Heart right ventricle (tissue), 16 donors: ENCODE measurements at regions not wholly inside any gene's neighbourhood (a gene's known extent, or its start where the extent isn't known, plus 50 kb on each side); places are given as distances from the start of the nearest gene placed in this dataset.

ENCODE experiments used
- ATAC-seq, 8 donors: fragments of 200-7000 bp; cut with Tn5 transposase; one replicate each; pipeline ENCODE4 v1.9.1; 2020; ENCODE audit warnings: mild to moderate bottlenecking in 8 of 8, moderate library complexity in 8 of 8, moderate number of reproducible peaks in 1 of 8
- DNase-seq, 2 donors: peaks; one replicate each; pipeline ENCODE4 v3.0.0-alpha.2; 2020
- H3K27ac ChIP-seq, 10 donors: fragments of 200-600 bp; sonication (generic) in 2 of 10; one replicate each; pipeline versions ENCODE4 v1.5.0 to v1.8.0; 2020 to 2022; ENCODE audit warnings: mild to moderate bottlenecking in 3 of 10
- H3K27me3 ChIP-seq, 7 donors: fragments of 200-600 bp; one replicate each; pipeline ENCODE4 v1.8.0; 2021 to 2022; ENCODE audit warnings: mild to moderate bottlenecking in 2 of 7
- H3K36me3 ChIP-seq, 9 donors: fragments of 200-600 bp; sonication (generic) in 1 of 9; one replicate each; pipeline versions ENCODE4 v1.5.0 to v1.8.0; 2020 to 2022; ENCODE audit warnings: mild to moderate bottlenecking in 2 of 9
- H3K4me1 ChIP-seq, 9 donors: fragments of 200-600 bp; sonication (generic) in 1 of 9; one replicate each; pipeline versions ENCODE4 v1.5.0 to v1.8.0; 2020 to 2022; ENCODE audit warnings: mild to moderate bottlenecking in 4 of 9
- H3K4me3 ChIP-seq, 10 donors: fragments of 200-600 bp; sonication (generic) in 2 of 10; one replicate each; pipeline versions ENCODE4 v1.5.0 to v1.8.0; 2020 to 2022; ENCODE audit warnings: mild to moderate bottlenecking in 7 of 10, moderate library complexity in 2 of 10
- H3K9me3 ChIP-seq, 11 donors: fragments of 200-600 bp in 10 of 11; sonication (generic) in 2 of 11; one replicate each; pipeline versions ENCODE4 v1.5.0 to v1.8.0; 2013 to 2022; ENCODE audit warnings: mild to moderate bottlenecking in 2 of 11, control low read depth in 1 of 11, moderate library complexity in 1 of 11
- CTCF ChIP-seq, 9 donors: fragments of 200-600 bp; sonication (generic) in 2 of 9; IDR thresholded peaks; one replicate each; pipeline versions ENCODE4 v1.5.0 to v1.8.0; 2021 to 2022; ENCODE audit warnings: antibody characterized with exemption in 9 of 9, mild to moderate bottlenecking in 5 of 9, moderate library complexity in 1 of 9
- WGBS, 2 donors: extraction: QIAGEN DNeasy Blood & Tissue Kit; methylation state at CpG; one replicate each; pipeline ENCODE4 v1.1.7; 2013; ENCODE audit warnings: inconsistent platforms in 1 of 2; 5-methylcytosine and 5-hydroxymethylcytosine counted together
- intact Hi-C, 10 donors: fragments of 100-400 bp; cut with DNase I; formaldehyde crosslinking; loops; one replicate each; pipeline versions ENCODE4 v1.11.1 to v1.14.2; 2022
- donor health status: Arrhythmogenic right ventricular cardiomyopathy.
- donor health status: ischemic (EF 13 %, LVEDD 7.1; RV severe dilation, severe dysfunction).
- donor health status: healthy with polysubstance abuse.
- donor health status: DM: no; HTN: yes; CAD: no.
- donor health status: DM: no; HTN: no; CAD: no.
- donor health status: ischemic (EF 25% LVEDD 6.9; RV normal size, moderate dysfunction).
- donor health status: ischemic (EF 25% LVEDD 5.7; RV mildly dilated, moderate dysfunction).
- donor health status: healthy.
- donor health status: DM: yes; HTN: yes; CAD: no.
- donor health status: Ischemic cardiomyopathy.
- donor health status: ischemic (EF 35%, LVEDD 5.7; RV mildly dilated, moderate dysfunction).
- donor health status: nonischemic (EF 11% LVEDD 7.7; RV severe dilation, severe dysfunction).
- donor health status: DM: yes; HTN: yes; CAD: no.
- donor health status: PGD.
- donor health status: ischemic (EF 29% LVEDD 5.4; RV normal size, mild dysfunction).
- donor health status: nonischemic (EF 23%, LVEDD 6.1; RV moderate dilation, normal function).

DNA sequence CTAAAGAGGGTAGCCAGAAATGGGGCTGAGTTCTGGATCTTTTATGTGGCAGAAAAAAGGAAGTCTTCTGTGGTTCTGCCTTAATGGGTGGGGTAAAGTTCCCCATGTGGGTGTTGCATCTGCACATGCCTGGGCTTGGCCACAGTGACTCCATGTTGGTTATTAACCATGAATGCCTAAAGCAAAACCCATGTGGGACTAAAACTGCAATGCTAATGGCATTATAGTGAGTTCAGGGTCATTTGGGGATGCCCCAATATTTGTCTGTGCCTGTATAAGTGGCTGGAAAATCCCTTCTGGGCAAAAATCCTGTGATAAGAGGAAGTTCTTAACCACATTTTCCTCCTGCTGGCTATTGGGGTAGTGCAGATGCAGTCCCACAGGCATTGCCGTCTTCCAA, 857.4 kb downstream of the FAT4 start:
- Histone ChIP-seq H3K27me3 (no peaks in the 10 kb centered on the region), H3K36me3 (no peaks in the 10 kb centered on the region), H3K27ac (no peak overlapping the region), H3K4me3 (no peak overlapping the region), H3K9me3 (peaks cover 0 to 2% (median 0%) of the 10 kb centered on the region in 11 donors), H3K4me1 (no peaks in the 10 kb centered on the region)
- intact Hi-C loops = no loop called here
- no peak for TF ChIP-seq CTCF (IDR thresholded peaks at IDR 0.05)
- 72 to 84% methylated on average over 1 of the region's 1 CpG for WGBS, 2 donors
- DNase-seq (no peak), ATAC-seq (no peak)

- Histone ChIP-seq H3K9me3 (peaks cover 0 to 2% (median 0%) of the 10 kb centered on the region in 11 donors), H3K4me1 (no peaks in the 10 kb centered on the region), H3K27me3 (no peaks in the 10 kb centered on the region), H3K4me3 (no peak overlapping the region), H3K36me3 (no peaks in the 10 kb centered on the region), H3K27ac (no peak overlapping the region)
- TF ChIP-seq CTCF (IDR thresholded peaks at IDR 0.05) = no peak
- no peak for DNase-seq
- no peak for ATAC-seq
- intact Hi-C loops = no loop called here
- WGBS, 2 donors = 90% methylated on average over 2 of the region's 2 CpGs
Observed at GRCh38 chr4:126174627-126175026, 859.9 kb downstream of the FAT4 start.

- Histone ChIP-seq H3K36me3 (no peaks in the 10 kb centered on the region), H3K9me3 (no peaks in the 10 kb centered on the region), H3K4me3 (no peak overlapping the region), H3K27ac (no peak overlapping the region), H3K27me3 (no peaks in the 10 kb centered on the region), H3K4me1 (no peaks in the 10 kb centered on the region)
- TF ChIP-seq CTCF (IDR thresholded peaks at IDR 0.05) = no peak
- DNase-seq (no peak), ATAC-seq (no peak)
- intact Hi-C loops = no loop called here
Observed at GRCh38 chr4:126180642-126181041, 865.9 kb downstream of the FAT4 start.

- no peak for TF ChIP-seq CTCF (IDR thresholded peaks at IDR 0.05)
- Histone ChIP-seq H3K27ac (no peak overlapping the region), H3K27me3 (no peaks in the 10 kb centered on the region), H3K9me3 (no peaks in the 10 kb centered on the region), H3K4me3 (no peak overlapping the region), H3K36me3 (no peaks in the 10 kb centered on the region), H3K4me1 (no peaks in the 10 kb centered on the region)
- ATAC-seq = no peak
- WGBS, 2 donors = 75 to 85% methylated on average over 1 of the region's 1 CpG
- no peak for DNase-seq
- intact Hi-C loops = no loop called here
Observed at GRCh38 chr4:126182336-126182735, 867.6 kb downstream of the FAT4 start.

GRCh38 chr4:126182786-126183185, 868.0 kb downstream of the FAT4 start:
- no peaks in the 10 kb centered on the region for H3K27me3 ChIP-seq
- H3K27ac ChIP-seq = no peak overlapping the region
- intact Hi-C loops = no loop called here
- H3K4me3 ChIP-seq = no peak overlapping the region
- 75 to 82% methylated on average over 2 of the region's 2 CpGs for WGBS, 2 donors
- no peak for ATAC-seq
- H3K9me3 ChIP-seq = no peaks in the 10 kb centered on the region
- H3K4me1 ChIP-seq = no peaks in the 10 kb centered on the region
- no peak for DNase-seq
- H3K36me3 ChIP-seq = no peaks in the 10 kb centered on the region
- no peak for TF ChIP-seq CTCF (IDR thresholded peaks at IDR 0.05)
